ENCODE measurements at regions not wholly inside any gene's neighbourhood (a gene's known extent, or its start where the extent isn't known, plus 50 kb on each side); places are given as distances from the start of the nearest gene placed in this dataset.

DNA sequence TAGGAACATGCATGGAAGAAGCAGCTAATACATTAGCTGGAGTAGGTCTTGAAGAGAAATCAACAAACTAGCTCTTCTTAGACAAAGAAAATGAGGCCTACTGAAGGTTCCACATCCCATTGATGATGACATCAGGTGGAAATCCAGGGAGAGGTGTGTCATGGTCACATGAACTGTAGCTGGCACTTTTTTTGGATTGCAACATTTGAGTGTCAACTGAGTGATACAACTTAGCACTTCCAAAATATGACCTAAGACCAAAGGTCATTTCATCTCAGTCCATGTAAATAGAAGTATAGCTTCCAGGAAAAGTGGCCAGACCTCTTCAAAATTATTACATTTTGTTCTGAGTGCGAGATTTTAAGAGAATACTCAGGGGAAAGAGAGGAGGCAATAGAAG lies 117.2 kb upstream of the MEIS2 start:
- H3K36me3 Mint-ChIP-seq (ENCODE audit: low read depth) = no peaks in the 10 kb centered on the region
- intact Hi-C loops (cut with DNase I, micrococcal nuclease) = loop anchor here in 1 of 2 experiments (5.0 kb wide), 1 partner anchor 1760 kb away; no protein-coding TSS in a partner anchor

DNA sequence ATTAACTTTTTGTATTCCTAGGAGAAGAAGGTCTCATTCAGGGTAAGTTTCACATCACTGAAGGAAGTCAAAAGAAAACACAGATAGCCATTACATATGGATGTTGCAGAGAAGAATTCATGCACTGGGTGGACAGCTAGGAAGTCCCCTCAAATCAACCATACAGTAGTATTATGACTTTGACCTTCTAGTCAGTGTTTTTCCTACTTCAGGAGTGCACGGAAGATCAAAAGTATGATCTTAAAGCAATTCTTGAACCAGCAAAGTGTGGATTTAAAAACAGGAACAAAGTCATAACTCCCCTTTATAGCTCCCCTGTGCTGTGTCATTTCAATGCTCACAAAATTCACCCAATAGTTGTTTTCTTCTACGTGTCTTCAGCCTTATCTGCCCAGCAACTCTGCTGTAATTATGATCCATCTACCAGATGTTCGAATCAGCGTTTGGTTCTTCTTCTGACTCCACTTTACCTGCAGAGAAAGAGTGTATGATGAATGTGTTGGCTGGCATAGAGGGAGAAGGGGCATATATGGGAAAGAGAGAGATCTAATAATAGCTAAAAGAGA lies 118.1 kb upstream of the MEIS2 start:
- TF ChIP-seq, protein P1, sequence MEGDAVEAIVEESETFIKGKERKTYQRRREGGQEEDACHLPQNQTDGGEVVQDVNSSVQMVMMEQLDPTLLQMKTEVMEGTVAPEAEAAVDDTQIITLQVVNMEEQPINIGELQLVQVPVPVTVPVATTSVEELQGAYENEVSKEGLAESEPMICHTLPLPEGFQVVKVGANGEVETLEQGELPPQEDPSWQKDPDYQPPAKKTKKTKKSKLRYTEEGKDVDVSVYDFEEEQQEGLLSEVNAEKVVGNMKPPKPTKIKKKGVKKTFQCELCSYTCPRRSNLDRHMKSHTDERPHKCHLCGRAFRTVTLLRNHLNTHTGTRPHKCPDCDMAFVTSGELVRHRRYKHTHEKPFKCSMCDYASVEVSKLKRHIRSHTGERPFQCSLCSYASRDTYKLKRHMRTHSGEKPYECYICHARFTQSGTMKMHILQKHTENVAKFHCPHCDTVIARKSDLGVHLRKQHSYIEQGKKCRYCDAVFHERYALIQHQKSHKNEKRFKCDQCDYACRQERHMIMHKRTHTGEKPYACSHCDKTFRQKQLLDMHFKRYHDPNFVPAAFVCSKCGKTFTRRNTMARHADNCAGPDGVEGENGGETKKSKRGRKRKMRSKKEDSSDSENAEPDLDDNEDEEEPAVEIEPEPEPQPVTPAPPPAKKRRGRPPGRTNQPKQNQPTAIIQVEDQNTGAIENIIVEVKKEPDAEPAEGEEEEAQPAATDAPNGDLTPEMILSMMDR (IDR thresholded peaks at IDR 0.05) = no peak
- ChIA-PET POLR2A (no interaction called here), CTCF (interaction anchor here (0.9 to 1.7 kb wide), 2 partner anchors 9 to 17 kb away, joined by 3 read pairs; no protein-coding TSS in a partner anchor)
- Histone ChIP-seq H3K27me3 (ENCODE audit: control insufficient read depth in 1 of 2, insufficient read depth in 2 of 2, low read length in 2 of 2) (no peaks in the 10 kb centered on the region), H3K4me3 (ENCODE audit: low read length) (no peak overlapping the region), H3K27ac (ENCODE audit: low read depth in 1 of 2, low read length in 2 of 2) (no peak overlapping the region), H3K36me3 (ENCODE audit: insufficient read depth, low read length) (no peaks in the 10 kb centered on the region), H3K9me3 (ENCODE audit: control insufficient read depth in 1 of 2, insufficient read depth in 1 of 2, low read length in 2 of 2) (peaks cover 0 to 4% of the 10 kb centered on the region in 2 experiments), H3K4me1 (ENCODE audit: insufficient read depth, low read length) (no peaks in the 10 kb centered on the region)
- Mint-ChIP-seq H3K9me3 (peaks cover 5% of the 10 kb centered on the region), H3K4me1 (ENCODE audit: low read depth) (no peaks in the 10 kb centered on the region), H3K27ac (no peak overlapping the region), H3K27me3 (no peaks in the 10 kb centered on the region), H3K36me3 (ENCODE audit: low read depth) (no peaks in the 10 kb centered on the region), H3K4me3 (no peak overlapping the region)
- intact Hi-C loops (cut with DNase I, micrococcal nuclease) = loop anchor here in 1 of 2 experiments (5.0 kb wide), 1 partner anchor 1761 kb away; no protein-coding TSS in a partner anchor
- DNase-seq (no peak), ATAC-seq (ENCODE audit: poor library complexity) (no peak)

More for the DNA sequence above, 117.2 kb upstream of the MEIS2 start:
- no peak overlapping the region for H3K4me3 ChIP-seq (ENCODE audit: low read length)
- TF ChIP-seq, protein P1 (IDR thresholded peaks at IDR 0.05) = no peak
- H3K27ac ChIP-seq (ENCODE audit: low read depth in 1 of 2, low read length in 2 of 2) = no peak overlapping the region
- POLR2A ChIA-PET = no interaction called here
- peaks cover 5% of the 10 kb centered on the region for H3K9me3 Mint-ChIP-seq
- no peak overlapping the region for H3K4me3 Mint-ChIP-seq
- peaks cover 0 to 4% of the 10 kb centered on the region in 2 experiments for H3K9me3 ChIP-seq (ENCODE audit: control insufficient read depth in 1 of 2, insufficient read depth in 1 of 2, low read length in 2 of 2)
- DNase-seq (no peak), ATAC-seq (ENCODE audit: poor library complexity) (no peak)
- no peaks in the 10 kb centered on the region for H3K27me3 Mint-ChIP-seq
- no peak overlapping the region for H3K27ac Mint-ChIP-seq
- CTCF ChIA-PET = interaction anchor here (1.7 kb wide), 1 partner anchor 17 kb away, joined by 3 read pairs; no protein-coding TSS in a partner anchor
- no peaks in the 10 kb centered on the region for H3K27me3 ChIP-seq (ENCODE audit: control insufficient read depth in 1 of 2, insufficient read depth in 2 of 2, low read length in 2 of 2)
- H3K4me1 ChIP-seq (ENCODE audit: insufficient read depth, low read length) = no peaks in the 10 kb centered on the region
- no peaks in the 10 kb centered on the region for H3K4me1 Mint-ChIP-seq (ENCODE audit: low read depth)
- no peaks in the 10 kb centered on the region for H3K36me3 ChIP-seq (ENCODE audit: insufficient read depth, low read length)

DNA sequence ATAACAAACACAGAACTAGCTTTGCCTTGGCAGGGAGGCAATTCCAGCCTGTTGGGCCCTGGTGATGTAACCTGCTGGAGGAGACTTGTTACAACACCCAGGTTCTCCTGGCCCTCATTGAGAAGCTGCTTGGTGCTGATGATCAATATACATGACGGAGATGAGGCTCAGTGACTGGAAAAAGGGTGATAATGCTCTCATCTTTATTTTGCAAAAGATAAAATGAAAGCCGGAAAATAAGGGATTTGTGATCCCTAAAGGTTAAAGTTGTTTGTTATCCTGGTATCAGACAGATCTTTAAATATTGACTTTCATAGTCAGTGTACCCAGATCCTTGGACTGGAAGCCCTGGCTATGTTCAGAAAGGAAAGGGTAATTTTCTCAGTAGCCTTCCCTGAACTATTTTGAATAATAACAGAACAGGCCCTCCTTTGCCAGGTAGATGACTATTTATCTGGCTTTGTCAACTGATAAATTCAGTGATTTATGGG lies 118.9 kb upstream of the MEIS2 start:
- Mint-ChIP-seq H3K27ac (no peak overlapping the region), H3K27me3 (no peaks in the 10 kb centered on the region), H3K36me3 (ENCODE audit: low read depth) (no peaks in the 10 kb centered on the region), H3K4me3 (no peak overlapping the region), H3K9me3 (peaks cover 5% of the 10 kb centered on the region), H3K4me1 (ENCODE audit: low read depth) (no peaks in the 10 kb centered on the region)
- Histone ChIP-seq H3K27ac (ENCODE audit: low read depth in 1 of 2, low read length in 2 of 2) (no peak overlapping the region), H3K4me1 (ENCODE audit: insufficient read depth, low read length) (no peaks in the 10 kb centered on the region), H3K4me3 (ENCODE audit: low read length) (no peak overlapping the region), H3K36me3 (ENCODE audit: insufficient read depth, low read length) (no peaks in the 10 kb centered on the region), H3K27me3 (ENCODE audit: control insufficient read depth in 1 of 2, insufficient read depth in 2 of 2, low read length in 2 of 2) (no peaks in the 10 kb centered on the region), H3K9me3 (ENCODE audit: control insufficient read depth in 1 of 2, insufficient read depth in 1 of 2, low read length in 2 of 2) (peaks cover 0 to 4% of the 10 kb centered on the region in 2 experiments)
- DNase-seq = no peak
- intact Hi-C loops (cut with DNase I, micrococcal nuclease) = loop anchor here in 1 of 2 experiments (5.0 kb wide), 1 partner anchor 1762 kb away; no protein-coding TSS in a partner anchor
- TF ChIP-seq, protein P1 (IDR thresholded peaks at IDR 0.05) = no peak
- CTCF ChIA-PET = interaction anchor here (0.9 kb wide), 1 partner anchor 9 kb away, joined by 3 read pairs; no protein-coding TSS in a partner anchor
- no peak for ATAC-seq (ENCODE audit: poor library complexity)
- POLR2A ChIA-PET = no interaction called here
